T-helper 2 cell (primary cell): ENCODE measurements at regions not wholly inside any gene's neighbourhood (a gene's known extent, or its start where the extent isn't known, plus 50 kb on each side); places are given as distances from the start of the nearest gene placed in this dataset.
A peak's percentile ranks its signal among the peaks of the same experiment; 100 is the strongest.
"Not testable (repeated sequence)": the region's sequence is repeated elsewhere in the genome, so short reads cannot be mapped to it uniquely, and the experiment has no call there.

ENCODE experiments used
- DNase-seq, 5 experiments: peaks; one replicate each; pipeline versions ENCODE4 v3.0.0 to v3.0.0-alpha.2; 2012 to 2022

DNA sequence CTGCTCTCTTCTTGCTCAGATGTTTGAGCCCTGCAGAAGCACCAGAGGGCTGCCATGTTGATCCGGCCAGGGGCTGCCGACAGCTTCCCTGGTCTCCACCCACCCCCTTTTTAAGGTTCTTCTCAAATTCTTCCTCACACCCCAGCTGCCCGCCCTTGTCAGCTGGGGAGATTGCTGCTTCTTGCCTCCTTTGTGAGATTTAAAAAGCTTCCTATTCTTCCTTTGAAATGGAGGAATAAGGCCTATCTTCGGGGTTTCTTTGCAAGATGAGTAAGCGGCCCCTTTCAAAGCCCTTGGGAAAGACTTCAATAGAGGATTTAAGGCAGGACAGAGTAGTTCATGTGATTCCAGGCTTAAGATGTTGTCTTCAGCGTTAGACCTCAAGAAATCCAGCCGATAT lies 211.9 kb upstream of the SHH start:
- no peak for DNase-seq

DNA sequence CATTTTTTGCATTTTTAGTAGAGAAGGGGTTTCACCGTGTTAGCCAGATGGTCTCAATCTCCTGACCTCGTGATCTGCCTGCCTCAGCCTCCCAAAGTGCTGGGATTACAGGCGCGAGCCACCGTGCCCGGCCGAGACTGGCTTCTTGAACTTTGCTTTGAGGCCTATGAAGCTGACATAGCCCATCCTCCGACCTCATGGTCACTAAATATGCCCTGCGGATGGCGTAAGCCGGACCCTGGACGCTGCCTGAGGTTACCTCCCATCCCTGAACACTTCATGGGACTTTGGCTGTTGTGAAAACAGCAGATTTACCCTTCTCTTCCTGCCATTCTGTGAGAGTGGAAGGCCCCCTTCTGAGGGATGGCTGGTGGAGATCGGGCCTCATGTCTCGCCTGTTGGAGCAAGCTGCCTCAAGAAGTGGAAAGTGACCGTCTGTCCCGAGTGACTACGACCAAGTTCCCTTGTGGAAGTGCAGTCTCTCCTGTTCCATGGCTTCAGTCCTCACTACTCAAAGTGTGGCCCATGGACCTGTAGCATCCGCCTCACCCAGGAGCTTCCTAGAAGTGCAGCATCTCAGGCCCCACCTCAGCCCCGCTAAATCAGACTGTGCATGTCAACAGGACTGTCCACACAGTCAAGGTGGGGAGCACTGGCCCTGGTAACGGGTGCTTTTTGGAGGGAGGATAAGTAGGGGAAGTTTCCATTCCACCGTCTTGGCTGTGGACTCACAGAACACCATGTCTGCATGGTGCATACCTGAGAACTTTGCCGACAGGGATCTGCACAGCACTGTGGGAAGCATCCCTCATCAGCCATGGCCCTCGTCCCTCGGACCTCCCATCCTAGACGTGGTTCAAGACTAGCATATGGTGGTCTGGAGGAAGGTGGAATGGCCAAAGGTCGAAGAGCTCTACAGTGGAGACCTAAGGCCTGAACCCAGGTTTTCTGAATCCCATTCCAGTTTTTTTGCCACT lies 210.5 kb upstream of the SHH start:
- no peak for DNase-seq

DNA sequence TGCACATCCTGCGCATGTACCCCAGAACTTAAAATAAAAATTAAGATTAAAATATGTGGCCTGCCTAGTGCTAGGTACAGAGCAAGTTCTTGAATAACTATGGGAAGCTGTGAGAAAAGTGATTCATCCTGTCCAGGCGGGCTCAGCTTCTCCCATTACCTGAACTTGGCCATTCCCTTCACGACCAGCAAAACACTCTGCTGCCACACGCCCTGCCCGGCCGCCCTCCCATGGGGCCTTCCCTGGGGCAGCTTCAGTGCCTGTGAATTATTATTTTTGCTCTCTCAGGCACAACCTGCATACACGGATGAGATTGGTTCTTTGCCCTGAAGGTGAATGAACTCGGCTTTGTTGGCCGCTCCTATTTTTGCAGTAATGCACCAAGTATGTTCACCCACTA lies 209.2 kb upstream of the SHH start:
- no peak for DNase-seq

DNA sequence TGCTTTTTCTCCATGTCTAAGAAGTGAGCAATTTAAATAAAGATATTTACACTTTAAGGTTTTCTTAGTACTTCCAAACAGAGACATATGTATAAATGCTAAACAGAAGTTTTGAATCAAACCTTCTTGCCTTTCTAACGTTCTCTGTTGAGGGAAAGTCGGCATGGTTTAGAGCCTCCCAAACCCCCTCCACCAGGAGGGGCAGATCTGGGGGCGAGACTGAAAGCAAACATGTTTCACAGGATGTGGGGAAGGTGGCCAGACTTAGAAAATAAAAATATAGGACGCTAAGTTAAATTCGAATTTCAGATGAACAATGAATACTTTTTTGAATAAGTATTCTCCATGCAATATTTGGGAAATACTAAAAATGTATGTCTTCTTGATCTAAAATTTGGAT lies 208.3 kb upstream of the SHH start:
- DNase-seq, result no peak

DNA sequence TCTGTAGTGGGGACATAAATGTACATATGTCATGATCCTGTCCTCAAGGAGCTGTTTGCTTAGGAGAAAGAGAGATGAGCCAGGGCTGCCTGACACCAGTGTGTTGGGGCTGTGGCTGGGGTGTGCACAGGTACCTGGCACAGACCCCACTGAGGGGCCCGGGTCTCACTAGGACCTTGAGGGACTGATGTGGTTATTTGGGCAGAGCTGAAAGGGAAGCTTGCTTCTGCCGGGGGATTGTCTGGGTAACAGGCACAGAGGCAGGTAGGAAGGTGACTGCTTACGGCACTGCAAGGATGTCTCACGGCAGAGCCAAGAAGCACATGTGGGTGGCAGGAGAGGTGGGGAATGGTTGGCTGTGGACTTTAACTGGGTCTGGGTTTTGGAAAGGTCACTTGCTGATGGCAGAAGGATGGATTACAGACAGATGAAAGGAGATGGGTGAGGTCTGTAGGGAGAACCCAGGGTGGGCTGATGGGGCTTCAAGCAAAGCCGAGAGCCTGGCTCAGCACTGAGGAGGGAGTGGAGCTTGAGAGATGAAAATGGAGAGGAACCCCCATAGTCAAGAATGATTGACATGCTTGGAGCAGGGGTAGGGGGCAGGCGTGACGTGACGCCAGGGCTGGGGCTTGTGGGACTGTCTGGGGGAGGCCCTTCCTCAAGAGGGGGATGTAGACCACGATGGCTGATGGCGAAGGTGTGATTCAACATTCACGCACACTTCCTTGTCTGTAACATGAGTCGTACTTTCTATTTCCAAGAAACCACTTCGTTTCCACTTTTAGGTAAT lies 207.7 kb upstream of the SHH start:
- DNase-seq, result no peak

DNA sequence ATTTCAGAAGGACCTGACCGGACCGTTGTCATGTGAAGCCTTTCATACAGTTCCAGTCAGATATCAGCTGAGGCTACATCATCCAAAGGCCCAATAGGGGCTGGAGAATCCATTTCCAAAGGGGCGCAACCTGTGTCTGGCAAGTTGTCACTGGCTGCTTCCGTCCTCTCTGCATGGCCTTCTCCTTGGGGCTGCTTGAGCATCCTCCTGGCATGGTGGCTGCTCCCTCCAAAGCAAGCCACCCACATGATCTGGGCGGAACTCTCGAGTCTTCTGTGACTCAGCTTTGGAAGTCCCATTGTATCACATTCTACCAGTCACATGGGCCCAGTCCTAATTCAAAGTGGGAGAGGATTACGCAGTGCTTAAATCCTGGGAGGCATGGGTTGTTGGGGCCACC lies 207.0 kb upstream of the SHH start:
- DNase-seq, result no peak

DNA sequence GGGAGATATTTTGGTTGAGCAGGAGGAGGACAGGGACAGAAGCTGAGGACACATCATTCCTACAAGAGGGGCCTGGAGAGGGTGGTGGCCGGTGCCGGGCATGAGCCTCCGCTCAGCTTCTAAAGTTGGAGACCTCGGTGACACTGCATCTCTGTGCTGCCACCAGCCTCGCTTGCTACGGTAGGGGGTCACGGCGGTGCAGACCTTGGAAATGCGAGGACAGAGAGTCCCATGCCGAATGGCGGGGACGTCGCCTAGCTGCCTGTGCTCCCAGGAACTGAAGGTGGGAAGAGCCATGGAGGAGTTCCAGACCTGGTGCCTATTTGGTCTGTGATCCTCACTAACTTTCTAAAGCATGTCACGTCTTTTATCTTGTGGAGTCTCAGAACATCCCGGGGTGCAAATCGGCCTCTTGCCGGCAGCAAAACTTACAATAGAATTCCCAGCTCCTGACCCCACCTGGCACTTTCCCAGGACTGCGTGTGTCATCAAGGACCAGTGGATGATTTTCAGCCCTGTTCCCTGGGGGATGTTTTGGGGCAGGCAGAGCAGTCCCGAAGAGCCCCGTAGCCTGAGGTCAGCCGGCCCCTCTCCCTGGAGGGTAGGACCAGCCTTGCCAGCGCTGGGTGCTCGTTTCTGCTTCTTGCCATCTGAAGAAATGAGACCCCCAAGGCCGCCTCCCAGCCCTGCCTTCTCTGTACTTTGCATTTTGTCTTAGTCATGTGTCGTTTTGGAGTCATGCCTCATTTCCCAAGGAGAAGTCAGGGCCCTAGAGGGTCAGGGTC lies 205.8 kb upstream of the SHH start:
- DNase-seq, result no peak

DNA sequence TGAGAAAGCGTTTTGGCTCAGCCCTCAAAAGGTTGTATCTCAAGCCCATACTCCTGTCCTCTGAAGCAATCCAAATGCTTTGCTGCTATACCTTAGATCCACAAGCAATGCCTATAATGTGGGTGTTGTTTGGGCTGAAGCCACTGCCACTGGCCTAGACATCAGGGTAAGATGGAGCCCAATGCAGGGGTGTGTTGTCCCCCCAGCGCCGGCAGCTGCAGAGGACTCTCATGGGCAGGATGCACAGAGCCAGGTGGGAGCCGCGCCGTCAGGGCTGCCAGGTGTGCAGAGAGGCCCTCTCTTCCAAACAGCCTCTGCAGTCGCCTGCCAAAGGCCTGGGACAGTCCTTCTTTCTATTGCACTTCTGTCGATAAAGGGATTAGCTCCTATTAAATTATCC lies 205.2 kb upstream of the SHH start:
- no peak for DNase-seq

DNA sequence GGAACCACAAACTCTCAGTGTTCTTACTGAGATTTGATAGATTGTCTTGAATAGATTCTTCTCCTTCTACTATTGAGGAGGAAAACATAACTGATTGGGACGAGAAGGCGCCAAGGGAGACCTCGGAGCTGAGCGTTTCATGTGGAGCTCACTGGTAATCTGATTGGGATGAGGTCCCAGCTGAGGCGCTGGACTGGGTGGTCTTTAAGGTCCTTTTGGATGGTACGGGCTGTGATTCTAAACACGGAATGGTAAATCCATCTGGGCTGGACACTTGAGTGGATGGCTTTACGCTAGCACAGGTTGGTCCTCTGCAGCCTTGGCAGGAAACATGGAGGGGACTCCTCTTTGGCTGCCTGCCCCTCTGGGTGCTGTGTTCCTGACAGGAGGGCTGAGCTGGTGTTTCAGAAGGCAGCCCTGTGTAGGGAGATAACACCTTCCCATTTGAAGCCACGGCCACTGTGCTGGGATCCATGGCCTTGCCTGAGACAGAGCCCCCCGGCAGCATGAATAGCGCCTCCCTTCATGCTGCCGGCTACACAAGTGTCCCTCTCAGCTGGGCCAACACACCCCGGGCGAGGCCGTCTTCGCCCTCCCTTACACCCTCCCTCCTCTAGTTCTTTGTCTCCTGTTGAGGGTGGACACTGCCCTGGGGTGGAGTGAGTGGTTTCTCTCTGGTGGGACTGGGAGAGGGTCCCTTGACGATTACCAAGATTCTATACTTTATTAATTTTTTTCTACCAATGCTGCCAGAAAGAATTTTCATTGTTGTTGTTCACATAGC lies 203.2 kb upstream of the SHH start:
- no peak for DNase-seq

DNA sequence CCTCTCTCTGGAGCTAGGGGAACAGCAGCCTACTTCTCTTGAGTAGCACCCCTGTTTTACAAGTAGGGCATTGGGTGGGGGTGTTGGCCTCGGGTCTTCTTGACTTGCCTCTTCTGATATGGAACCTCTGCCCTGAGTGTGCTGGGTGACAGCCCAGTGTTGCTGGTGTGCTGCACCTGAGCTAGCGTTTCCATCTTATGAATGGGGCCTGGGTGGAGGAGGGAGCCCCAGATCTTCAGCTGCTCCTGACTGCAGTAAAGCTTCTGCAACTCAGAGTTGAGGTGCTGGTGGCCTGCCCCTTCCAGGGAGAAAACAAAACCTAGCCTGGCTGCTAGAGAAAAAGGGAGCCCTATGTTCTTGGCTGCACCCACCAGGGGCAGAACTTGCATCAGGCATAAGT lies 202.5 kb upstream of the SHH start:
- DNase-seq, result no peak

DNA sequence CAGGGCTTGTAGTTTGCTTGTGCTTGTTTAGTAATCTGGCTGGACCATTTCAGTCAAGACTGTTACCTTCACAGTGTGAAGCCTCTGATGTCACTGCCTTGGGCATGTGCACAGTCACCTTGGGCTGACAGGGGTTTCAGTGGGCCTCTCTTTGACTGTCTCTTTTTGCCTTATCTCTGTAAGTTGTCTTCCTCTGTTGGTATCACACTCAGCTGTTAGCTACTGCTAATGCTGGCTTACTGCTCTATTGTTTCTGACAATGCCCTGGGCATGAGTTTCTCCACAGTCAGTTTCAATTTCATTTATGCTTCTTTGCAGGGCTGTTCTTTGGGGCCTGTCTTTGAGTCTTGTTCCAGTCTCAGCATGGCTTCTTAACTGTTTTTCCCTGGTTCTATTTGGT lies 201.9 kb upstream of the SHH start:
- DNase-seq, result peak in 1 of 5 experiments; percentile 83

DNA sequence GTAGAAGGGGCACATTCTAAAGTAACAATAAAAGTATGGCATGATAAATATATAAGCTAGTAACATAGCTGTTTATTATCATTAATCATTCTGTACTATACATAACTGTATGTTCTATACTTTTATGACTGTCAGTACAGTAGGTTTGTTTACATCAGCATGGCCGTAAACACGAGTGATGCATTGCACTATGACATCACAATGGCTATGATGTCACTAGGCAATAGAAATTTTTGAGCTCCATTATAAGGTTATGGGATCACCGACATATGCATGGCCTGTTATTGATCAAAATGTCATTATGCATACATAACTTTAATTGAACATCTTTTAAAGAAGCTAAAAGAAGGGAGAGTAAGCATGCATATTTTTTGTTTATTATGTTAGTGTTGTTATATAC lies 200.1 kb upstream of the SHH start:
- no peak for DNase-seq

DNA sequence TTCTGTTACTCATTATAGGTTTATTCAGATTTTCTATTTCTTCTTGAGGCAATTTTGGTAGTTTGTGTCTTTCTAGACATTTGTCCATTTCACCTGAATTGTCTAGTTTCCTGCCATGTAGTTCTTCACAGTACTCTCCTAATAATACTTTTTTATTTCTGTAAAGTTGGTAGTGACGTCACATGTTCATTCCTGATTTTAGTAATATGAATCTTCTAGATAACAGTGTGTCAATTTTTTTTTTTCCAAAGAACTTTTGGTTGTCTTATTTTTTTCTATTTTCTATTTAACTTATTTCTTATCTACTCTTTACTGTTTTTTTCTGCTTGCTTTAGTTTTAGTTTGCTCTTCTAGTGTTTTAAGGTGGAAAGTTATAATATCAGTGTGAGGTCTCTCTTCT lies 197.3 kb upstream of the SHH start:
- no peak for DNase-seq

DNA sequence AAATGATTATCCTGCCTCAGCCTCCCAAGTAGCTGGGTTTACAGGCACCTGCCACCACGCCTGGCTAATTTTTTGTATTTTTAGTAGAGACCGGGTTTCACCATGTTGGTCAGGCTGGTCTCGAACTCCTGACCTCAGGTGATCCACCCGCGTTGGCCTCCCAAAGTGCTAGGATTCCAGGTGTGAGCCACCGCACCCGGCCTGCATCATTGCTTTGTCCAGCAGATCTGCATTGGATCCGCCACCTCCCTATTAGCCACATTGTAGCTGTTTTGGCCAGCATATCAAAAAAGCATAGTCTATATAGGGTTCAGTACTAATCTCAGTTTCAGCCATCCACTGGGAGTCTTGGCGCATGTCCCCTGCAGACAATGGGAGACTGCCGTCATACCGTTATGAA lies 194.6 kb upstream of the SHH start:
- DNase-seq, result not testable (repeated sequence)

DNA sequence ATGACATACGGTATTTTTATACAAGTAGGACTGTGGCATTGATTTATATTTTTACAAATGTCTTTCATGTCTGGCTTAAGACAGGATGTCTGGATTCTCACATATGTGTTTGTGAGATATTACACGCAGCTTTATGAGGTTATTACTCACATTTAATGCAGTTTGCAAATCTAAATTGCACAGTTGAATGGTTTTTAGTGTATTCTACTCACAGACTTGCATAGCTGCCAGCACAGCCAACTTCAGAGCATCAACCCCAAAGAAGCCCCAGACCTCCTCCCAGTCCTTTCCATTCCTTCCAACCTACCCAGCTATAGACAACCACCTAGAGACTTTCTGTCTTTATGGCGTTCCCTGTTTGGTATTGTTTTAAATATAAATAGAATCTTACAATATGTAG lies 193.8 kb upstream of the SHH start:
- no peak for DNase-seq

DNA sequence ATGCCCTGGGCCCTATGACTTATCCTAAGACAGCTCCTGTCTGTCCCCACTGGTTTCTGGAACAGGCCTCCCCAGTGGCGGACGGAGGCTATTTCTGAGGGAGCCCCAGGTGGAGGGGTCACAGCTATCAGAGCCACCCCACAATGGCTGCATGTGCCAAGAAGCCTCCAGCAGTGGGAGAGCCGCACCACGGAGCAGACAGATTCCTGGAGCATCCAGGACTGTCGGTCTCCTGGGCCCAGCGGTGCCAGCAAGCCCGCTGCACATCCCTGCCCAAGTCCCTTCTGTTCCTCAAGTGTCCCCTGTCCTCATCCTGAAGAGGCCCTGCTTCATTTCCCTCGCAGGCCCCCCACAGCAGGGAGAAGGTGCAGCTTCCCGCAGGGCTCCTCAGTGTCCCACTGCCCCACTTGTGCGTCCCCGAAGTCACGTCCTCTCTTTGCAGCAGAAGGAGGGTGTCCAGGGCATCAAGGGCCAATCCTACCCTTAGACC lies 193.0 kb upstream of the SHH start:
- no peak for DNase-seq

DNA sequence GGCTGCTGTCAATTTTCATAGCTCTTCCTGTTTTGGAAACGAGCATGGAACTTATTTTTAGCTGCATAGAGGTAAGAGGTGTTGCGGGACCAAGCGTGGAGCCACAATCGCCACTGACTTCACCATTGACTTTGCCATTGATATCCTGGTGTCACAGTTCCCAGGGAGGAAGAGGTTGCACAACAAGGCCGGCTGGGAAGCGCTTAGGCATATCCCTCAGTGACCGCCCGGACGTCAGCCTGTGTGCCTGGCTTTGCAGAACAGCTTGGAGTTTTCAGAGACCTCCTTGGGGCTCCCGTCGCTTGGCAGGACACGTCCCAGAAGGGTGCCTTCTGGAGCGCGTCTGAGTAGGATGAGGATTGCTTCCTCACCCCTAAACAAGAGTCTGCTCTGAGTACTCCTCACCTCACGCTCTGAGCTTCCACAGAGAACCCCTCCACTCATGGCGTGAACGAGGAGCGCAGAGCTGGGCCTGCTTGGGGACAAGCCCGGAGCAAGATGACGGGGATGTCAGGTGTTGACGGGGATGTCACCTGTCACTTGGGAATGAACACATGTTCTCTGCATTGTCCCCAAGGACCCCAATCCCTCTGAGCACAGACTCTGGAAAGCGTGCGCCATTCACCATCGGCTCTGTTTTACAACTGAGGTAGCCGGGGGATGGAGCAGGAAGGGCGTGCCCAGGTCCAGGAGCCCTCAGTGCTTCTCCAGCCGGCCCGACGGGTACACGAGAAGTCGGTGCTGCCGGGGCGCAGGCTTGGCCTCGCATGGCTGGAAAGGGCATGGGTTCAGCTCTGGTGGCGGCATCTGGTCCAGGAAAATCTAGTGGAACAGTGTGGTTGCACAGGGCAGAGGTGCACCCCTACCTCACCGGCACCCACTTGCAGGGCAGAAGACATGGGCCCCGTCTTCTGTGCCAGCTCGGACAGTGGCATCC lies 192.3 kb upstream of the SHH start:
- DNase-seq, result no peak

DNA sequence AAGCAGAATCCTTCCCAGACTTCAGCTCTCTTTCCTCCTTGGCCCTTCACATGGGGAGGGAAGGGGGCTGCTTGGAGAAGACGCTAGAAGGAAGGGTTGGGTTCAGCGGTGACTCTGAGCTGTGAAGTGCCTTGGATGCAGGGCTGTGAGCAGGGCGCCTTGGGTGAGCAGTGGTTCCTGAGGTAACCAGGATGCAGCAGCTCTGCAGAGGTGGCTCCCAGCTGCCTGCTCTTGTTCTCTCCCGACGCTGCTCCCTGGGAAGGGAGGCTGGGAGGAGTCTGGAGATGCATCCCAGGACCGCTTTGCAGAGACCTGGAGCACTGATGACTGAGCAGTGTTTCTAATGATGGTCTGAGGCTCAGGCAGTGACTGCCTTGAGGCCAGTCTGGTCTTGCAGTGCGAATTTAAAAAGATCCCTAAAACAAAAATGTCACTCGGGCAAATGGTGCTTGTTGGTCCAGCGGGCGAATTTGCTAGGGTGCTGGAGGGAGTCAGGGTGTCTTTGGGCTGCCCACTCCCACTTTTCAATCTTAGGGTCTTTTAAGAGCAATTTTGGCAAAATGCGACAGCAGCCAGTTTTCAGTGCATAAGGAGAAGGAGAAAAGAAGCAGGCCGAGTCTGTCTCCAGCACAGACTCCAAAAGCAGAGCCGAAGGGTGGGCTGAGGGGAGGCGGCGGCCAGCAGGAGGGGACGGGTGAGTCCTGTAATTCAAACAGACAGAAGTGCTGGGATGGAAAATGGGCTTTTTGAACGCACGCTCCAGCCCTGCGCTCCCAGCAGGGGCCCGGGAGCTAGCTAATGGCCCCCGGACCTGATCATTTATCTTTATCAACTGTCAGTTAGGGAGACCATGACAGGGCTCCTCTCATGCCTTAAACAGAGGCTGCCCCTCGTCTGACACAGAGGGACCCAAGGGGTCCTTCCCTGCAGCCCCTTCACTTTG lies 191.2 kb upstream of the SHH start:
- no peak for DNase-seq

DNA sequence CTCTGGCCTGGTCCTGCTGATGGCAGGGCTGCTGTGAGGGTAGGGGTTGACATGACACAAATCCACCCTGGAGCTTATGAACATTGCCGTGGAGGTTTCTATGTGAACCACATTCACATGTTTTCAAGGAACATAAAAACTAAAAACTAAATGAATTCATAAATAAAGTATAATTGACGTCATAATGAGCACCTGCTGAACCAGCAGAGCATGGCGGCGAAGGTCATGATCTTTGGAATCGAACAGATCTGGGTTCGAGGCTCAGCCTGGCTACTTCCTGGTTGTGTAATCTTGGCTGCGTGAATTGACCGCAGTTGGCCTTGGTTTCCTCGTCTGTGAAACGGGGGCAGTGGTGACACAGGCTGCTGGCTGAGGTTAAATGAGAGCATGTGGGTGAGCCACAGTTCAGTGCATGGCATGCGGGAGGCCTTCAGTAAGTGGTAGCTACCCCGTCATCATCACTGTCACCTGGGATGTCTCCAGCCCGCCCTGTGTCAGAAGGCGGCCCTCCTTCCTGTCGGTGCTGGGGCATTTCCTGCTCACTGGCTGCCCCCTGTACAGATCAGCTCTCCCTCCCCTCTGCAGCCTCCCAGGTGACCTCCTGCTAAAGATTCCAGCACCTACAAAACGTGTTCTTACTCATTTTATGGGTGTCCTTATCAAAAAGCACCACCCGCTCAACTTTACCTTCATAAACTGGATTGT lies 190.3 kb upstream of the SHH start:
- DNase-seq, result no peak
